HCT116 (cell line): ENCODE measurements at regions not wholly inside any gene's neighbourhood (a gene's known extent, or its start where the extent isn't known, plus 50 kb on each side); places are given as distances from the start of the nearest gene placed in this dataset.

Source experiments
- POLR2A ChIP-seq: IDR thresholded peaks from 2 replicates; pipeline ENCODE4 v1.7.0; 2011; ENCODE audit warnings: borderline replicate concordance; ENCODE audit not compliant: insufficient read depth, insufficient read length; ENCODE audit errors: extremely low read depth
- POLR2AphosphoS5 ChIP-seq: IDR thresholded peaks from 2 replicates; pipeline ENCODE4 v1.6.1; 2011; ENCODE audit warnings: mild to moderate bottlenecking, low read depth, low read length, moderate library complexity

- no peak for TF ChIP-seq POLR2A
- no peak for TF ChIP-seq POLR2AphosphoS5
Observed at GRCh38 chr3:182735672-182736071, 57.6 kb upstream of the ATP11B start.
